ENCODE measurements at regions not wholly inside any gene's neighbourhood (a gene's known extent, or its start where the extent isn't known, plus 50 kb on each side); places are given as distances from the start of the nearest gene placed in this dataset.

- no peak overlapping the region for H3K23ac ChIP-seq (ENCODE audit: insufficient read length, low read depth, low read length)
- no peaks in the 10 kb centered on the region for H3K79me2 ChIP-seq (ENCODE audit: insufficient read depth, low read length)
- H2BK5ac ChIP-seq (ENCODE audit: insufficient read length, low read length): no peak overlapping the region
- no peak overlapping the region for H3K27ac ChIP-seq (ENCODE audit: insufficient read length, low read depth, low read length)
- H3K9me3 ChIP-seq (ENCODE audit: control insufficient read depth, low read depth, low read length): no peaks in the 10 kb centered on the region
- no peak overlapping the region for H2BK120ac ChIP-seq (ENCODE audit: low read depth, low read length, poor library complexity, severe bottlenecking)
- TF ChIP-seq CTCF (conservative IDR thresholded peaks at IDR 0.05): no peak
- H2AK5ac ChIP-seq (ENCODE audit: insufficient read length, low read length): no peak overlapping the region
- H3K9me3 Mint-ChIP-seq: no peaks in the 10 kb centered on the region; a peak in 1 of 5 replicates
- H4K5ac ChIP-seq (ENCODE audit: insufficient read length, low read depth, low read length): no peak overlapping the region
- no peak overlapping the region for H2AFZ ChIP-seq (ENCODE audit: low read length)
- no peaks in the 10 kb centered on the region for H3K27me3 ChIP-seq (ENCODE audit: insufficient read depth, low read length)
- H3K56ac ChIP-seq (ENCODE audit: insufficient read length, low read depth, low read length): no peak overlapping the region
- H3K27ac Mint-ChIP-seq: no peak overlapping the region
- H3K79me1 ChIP-seq (ENCODE audit: insufficient read depth, low read depth, low read length, poor library complexity, severe bottlenecking): no peaks in the 10 kb centered on the region
- no peak overlapping the region for H2BK20ac ChIP-seq (ENCODE audit: low read depth, low read length, poor library complexity, severe bottlenecking)
- no peak overlapping the region for H4K91ac ChIP-seq (ENCODE audit: insufficient read length, low read depth, low read length)
- no peaks in the 10 kb centered on the region for H3K4me1 ChIP-seq (ENCODE audit: insufficient read depth, low read length)
- H3K36me3 Mint-ChIP-seq (ENCODE audit: insufficient read depth in 1 of 3, low read depth in 3 of 3): no peaks in the 10 kb centered on the region
- H3K4me1 Mint-ChIP-seq: peaks cover 8 to 14% of the 10 kb centered on the region in 2 experiments
- DNase-seq: no peak
- H3K9ac ChIP-seq (ENCODE audit: extremely low read depth, insufficient read length, low read length): no peak overlapping the region
- H3K4me3 Mint-ChIP-seq: no peak overlapping the region
- H3K14ac ChIP-seq (ENCODE audit: insufficient read depth, low read length): no peak overlapping the region
- no peak overlapping the region for H4K8ac ChIP-seq (replicated peaks; ENCODE audit: insufficient read length, low read depth, low read length)
- H3K4me2 ChIP-seq (ENCODE audit: insufficient read depth, insufficient read length, low read length): no peak overlapping the region
- no CpG with 5 or more reads among the region's 2 CpGs for WGBS (ENCODE audit: extremely low coverage, insufficient read length, low lambda C conversion rate)
- no peak overlapping the region for H2BK12ac ChIP-seq (ENCODE audit: insufficient read length, low read depth, low read length)
- no peak overlapping the region for H3T11ph ChIP-seq (ENCODE audit: low read length)
- no peaks in the 10 kb centered on the region for H3K23me2 ChIP-seq (ENCODE audit: insufficient read length, low read depth, low read length, poor library complexity, severe bottlenecking)
- H3K18ac ChIP-seq (ENCODE audit: insufficient read length, low read depth, low read length): no peak overlapping the region
- no peak overlapping the region for H2BK15ac ChIP-seq (ENCODE audit: low read depth, low read length)
- H3K27me3 Mint-ChIP-seq (ENCODE audit: low read depth): no peaks in the 10 kb centered on the region
- H3K4ac ChIP-seq (ENCODE audit: low read depth, low read length): no peak overlapping the region
- H4K20me1 ChIP-seq (ENCODE audit: control insufficient read depth, insufficient read depth, insufficient read length): no peaks in the 10 kb centered on the region
Measured at GRCh38 chr4:83873996-83874395, 338.1 kb downstream of the GPAT3 start.
